ENCODE measurements at regions not wholly inside any gene's neighbourhood (a gene's known extent, or its start where the extent isn't known, plus 50 kb on each side); places are given as distances from the start of the nearest gene placed in this dataset.

DNA sequence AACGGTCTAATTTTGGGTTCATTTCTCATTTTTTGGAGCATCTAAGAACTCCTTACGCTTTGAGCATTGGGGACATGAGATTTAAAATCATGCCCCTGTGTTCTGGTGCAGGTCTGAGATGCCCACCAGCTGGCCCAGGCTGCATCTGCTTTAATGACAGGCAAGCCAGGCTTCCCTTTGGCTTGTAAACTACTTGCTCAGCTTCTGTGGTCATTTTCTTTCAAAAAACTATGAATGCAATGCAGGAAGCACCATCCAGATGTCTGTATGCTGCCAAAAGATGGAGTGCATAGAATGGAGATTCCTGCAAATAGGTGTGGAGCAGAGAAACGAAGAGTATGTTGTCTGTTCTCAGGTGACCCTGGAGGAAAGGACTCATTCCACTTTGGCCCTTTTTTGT is 399.9 kb upstream of the ADAMTSL1 start:
- DNase-seq (ENCODE audit: low spot score) = peak; percentile 24

GRCh38 chr9:18075253-18075952 is 398.6 kb upstream of the ADAMTSL1 start:
- DNase-seq (ENCODE audit: low spot score) = no peak

DNA sequence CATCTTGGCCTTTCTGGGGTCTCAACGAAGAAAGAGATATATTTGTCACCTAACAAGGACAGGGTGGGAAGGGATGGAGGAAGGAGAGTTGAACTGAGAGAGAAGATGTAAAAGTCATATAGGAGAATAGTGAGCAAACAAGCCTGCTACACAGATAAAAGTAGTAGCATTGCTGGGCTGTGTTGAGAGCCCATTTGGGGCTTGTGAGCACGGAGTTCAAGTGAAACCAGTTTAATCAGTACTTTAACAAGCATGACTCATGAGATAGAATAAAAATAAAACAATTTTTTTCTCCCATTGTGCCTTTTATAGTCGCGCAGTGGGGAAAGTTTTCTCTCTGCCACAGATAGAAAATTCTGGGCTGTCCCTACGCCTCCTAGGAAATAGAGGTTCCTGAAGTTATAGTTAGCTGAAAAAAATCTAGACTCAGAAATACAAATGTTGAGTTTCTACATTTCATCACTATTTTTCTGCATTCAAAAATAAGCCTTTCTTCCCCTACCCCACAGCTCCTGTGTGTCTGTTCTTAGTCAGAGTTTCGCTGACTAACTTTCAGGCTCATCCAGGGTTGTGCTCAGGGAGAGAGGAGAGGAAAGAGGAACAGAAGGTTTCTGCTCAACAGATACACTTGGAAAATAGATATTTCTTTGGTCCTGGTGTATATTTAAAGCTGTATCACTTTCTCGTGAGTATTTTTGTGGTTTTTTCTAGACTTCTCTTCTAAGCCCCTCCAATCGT is 395.8 kb upstream of the ADAMTSL1 start:
- DNase-seq (ENCODE audit: low spot score) = peak; percentile 16

GRCh38 chr9:18092138-18092537 is 381.8 kb upstream of the ADAMTSL1 start:
- DNase-seq (ENCODE audit: low spot score) = no peak

GRCh38 chr9:18106006-18106560 is 367.9 kb upstream of the ADAMTSL1 start:
- no peak for DNase-seq (ENCODE audit: low spot score)

GRCh38 chr9:18109675-18110074 is 364.3 kb upstream of the ADAMTSL1 start:
- no peak for DNase-seq (ENCODE audit: low spot score)

DNA sequence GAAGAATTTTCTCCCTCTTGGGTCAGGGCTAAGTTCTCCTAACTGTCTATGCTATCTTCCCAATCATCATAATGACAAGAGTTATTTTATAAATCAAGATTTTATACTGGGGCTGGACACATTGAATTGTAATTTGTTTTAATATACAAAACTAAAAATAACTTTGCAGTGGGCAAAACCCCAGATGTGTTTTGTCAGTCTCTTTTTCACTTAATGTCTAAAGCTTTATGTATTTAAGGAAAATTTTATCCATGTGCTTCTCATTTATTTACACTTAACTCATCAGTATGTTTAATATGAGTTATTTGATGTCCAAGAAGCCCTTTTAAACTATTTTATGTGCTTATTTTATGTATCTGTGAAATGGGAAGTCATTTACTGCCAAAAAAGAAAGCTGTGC is 362.8 kb upstream of the ADAMTSL1 start:
- DNase-seq (ENCODE audit: low spot score) = no peak

GRCh38 chr9:18114559-18115475 is 359.1 kb upstream of the ADAMTSL1 start:
- DNase-seq (ENCODE audit: low spot score) = no peak

GRCh38 chr9:18118268-18118667 is 355.7 kb upstream of the ADAMTSL1 start:
- DNase-seq (ENCODE audit: low spot score) = no peak

DNA sequence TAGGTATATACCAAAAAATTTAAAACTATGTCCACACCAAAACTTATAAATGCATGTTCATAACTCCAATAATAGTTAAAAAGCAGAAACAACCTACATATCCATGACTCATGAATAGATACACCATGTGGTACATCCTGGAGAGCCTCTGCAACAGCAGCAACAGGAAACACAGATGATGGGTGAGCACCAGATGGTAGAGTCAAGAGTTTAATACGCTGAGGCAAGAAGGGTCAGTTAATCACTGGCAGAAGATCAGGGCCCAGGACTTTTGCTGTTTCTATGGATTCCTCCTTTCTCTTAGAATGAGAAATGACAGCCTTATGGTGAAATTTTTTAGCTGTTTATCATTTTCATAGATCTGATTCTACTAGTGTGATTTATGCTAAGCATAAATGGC is 351.8 kb upstream of the ADAMTSL1 start:
- peak; percentile 17 for DNase-seq (ENCODE audit: low spot score)

GRCh38 chr9:18124760-18125159 is 349.2 kb upstream of the ADAMTSL1 start:
- peak; percentile 38 for DNase-seq (ENCODE audit: low spot score)

GRCh38 chr9:18126831-18127498 is 347.0 kb upstream of the ADAMTSL1 start:
- peak; percentile 50 for DNase-seq (ENCODE audit: low spot score)

GRCh38 chr9:18127499-18127875 is 346.5 kb upstream of the ADAMTSL1 start:
- no peak for DNase-seq (ENCODE audit: low spot score)

GRCh38 chr9:18129809-18130334 is 344.1 kb upstream of the ADAMTSL1 start:
- DNase-seq (ENCODE audit: low spot score) = no peak

- no peak for DNase-seq (ENCODE audit: low spot score)
These were observed 337.5 kb upstream of the ADAMTSL1 start for GRCh38 chr9:18136354-18136994.

DNA sequence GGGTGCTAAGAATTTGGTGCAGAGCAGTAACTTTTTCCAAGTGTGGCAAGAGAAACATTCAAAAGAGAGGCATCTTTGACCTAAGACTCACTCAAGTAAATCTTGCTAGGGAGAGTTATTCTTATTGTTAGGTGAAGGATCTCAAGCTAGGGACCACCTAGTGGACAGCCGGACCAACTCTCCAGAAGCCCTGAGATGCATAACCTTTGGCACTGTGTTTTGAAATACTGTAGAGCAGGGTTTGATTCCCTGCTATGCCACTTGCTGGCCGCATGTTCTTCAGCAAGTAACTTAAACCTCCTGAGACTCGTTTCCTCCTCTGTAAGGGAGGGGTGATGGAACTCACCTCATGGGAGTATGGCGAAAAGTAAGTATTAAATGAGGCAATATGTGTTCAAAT is 336.1 kb upstream of the ADAMTSL1 start:
- DNase-seq (ENCODE audit: low spot score) = no peak

DNA sequence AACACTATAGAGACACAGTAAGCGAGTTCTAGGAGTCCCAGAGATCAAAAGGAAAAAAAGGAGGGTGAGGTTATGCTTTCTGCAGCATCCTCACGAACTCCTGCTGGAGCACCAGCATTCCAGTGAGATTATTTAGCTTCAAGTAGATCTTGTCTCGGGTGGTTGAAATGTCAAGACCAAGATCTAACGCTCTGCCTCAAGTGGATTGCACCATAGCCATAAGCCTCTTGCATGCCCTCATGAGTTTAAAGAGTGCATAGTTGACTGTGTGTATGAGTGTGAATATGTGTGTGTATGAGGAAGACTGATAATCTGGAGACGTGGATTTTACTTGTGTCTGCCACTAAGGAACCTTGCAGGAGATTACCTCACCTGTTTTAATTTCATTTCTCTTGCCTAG is 335.3 kb upstream of the ADAMTSL1 start:
- DNase-seq (ENCODE audit: low spot score) = no peak

DNA sequence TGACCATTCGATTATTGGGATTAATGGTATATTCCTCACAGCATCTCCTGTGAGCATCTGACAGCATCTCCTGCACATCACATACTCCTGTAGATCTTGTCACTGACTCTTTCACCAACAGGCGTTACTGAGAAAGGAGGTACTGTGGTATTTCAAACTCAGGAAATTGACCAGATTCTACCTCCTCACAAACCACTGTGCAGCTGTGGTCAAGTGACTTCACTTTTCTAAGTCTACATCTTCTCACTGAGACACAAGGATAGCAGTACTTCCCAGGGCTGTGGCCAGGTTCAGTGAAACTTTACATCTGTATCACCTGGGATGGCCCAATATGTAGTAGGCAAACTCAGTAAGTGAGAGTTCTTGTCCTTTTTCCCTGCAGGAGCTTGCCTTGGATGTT is 332.3 kb upstream of the ADAMTSL1 start:
- no peak for DNase-seq (ENCODE audit: low spot score)

- DNase-seq (ENCODE audit: low spot score) = peak; percentile 17
These were observed 330.7 kb upstream of the ADAMTSL1 start for GRCh38 chr9:18143073-18143745.

- DNase-seq (ENCODE audit: low spot score) = no peak
These were observed 327.6 kb upstream of the ADAMTSL1 start for GRCh38 chr9:18146329-18146728.

All from GM03348 (cell line).